Stimulated activated CD8-positive, alpha-beta memory T cell treated with anti-CD3 and anti-CD28 coated beads, Interleukin-12 subunit alpha, Interleukin-12 subunit beta, amount 100 ng/mL, for 24 hours (primary cell): ENCODE measurements at regions not wholly inside any gene's neighbourhood (a gene's known extent, or its start where the extent isn't known, plus 50 kb on each side); places are given as distances from the start of the nearest gene placed in this dataset.
"Not testable (repeated sequence)": the region's sequence is repeated elsewhere in the genome, so short reads cannot be mapped to it uniquely, and the experiment has no call there.

Experiments used
- DNase-seq: peaks from one replicate; pipeline ENCODE4 v3.0.0-alpha.2; 2020; ENCODE audit errors: extremely low read depth

DNA sequence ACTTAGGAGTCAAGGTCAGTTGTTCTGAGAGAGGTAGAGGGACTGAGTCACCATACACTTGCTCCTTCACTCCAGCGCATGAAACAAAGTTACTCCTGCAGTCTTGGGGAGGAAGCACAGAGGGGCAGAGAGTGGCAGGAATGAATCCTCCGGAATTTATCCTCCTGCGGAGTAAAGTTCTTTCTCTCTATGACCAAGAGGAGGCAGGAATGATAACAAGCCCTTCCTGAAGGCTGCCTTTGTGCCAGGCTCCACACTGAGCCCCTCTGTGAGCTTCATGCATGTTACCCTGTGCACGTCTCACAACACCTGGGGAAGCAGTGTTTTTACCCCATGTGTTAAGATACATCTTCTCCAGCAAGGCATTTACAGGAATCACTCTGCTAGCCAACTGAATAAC is 458.4 kb downstream of the KLF12 start:
- DNase-seq = no peak

DNA sequence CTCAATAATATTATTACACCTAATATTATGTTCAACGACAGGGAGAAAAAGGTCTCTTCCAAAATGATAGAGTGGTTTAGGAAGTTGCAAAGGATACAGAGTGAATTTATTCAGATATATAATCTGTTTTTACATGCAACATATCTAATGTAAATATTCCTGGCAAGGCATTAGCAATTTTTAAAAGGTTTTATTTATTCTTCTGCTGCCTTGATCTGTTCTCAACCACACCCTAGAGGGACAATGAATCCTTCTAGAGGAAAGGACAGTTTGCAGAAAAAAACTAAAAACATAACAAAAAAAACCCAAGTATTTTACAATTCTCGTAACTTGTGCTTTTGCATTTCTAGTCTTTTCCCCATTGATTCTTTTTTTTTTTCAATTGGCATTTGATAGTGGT is 459.6 kb downstream of the KLF12 start:
- no peak for DNase-seq

- DNase-seq = no peak
Observed at GRCh38 chr13:73673931-73674330, 460.3 kb downstream of the KLF12 start.

GRCh38 chr13:73672492-73672891 is 461.7 kb downstream of the KLF12 start:
- DNase-seq = no peak

GRCh38 chr13:73671732-73672131 is 462.5 kb downstream of the KLF12 start:
- no peak for DNase-seq

GRCh38 chr13:73671011-73671410 is 463.2 kb downstream of the KLF12 start:
- no peak for DNase-seq

- no peak for DNase-seq
Observed at GRCh38 chr13:73667756-73668155, 466.4 kb downstream of the KLF12 start.

- no peak for DNase-seq
Observed at GRCh38 chr13:73665261-73665660, 468.9 kb downstream of the KLF12 start.

GRCh38 chr13:73664851-73665250 is 469.4 kb downstream of the KLF12 start:
- no peak for DNase-seq

- DNase-seq = no peak
Observed at GRCh38 chr13:73662833-73663232, 471.4 kb downstream of the KLF12 start.

DNA sequence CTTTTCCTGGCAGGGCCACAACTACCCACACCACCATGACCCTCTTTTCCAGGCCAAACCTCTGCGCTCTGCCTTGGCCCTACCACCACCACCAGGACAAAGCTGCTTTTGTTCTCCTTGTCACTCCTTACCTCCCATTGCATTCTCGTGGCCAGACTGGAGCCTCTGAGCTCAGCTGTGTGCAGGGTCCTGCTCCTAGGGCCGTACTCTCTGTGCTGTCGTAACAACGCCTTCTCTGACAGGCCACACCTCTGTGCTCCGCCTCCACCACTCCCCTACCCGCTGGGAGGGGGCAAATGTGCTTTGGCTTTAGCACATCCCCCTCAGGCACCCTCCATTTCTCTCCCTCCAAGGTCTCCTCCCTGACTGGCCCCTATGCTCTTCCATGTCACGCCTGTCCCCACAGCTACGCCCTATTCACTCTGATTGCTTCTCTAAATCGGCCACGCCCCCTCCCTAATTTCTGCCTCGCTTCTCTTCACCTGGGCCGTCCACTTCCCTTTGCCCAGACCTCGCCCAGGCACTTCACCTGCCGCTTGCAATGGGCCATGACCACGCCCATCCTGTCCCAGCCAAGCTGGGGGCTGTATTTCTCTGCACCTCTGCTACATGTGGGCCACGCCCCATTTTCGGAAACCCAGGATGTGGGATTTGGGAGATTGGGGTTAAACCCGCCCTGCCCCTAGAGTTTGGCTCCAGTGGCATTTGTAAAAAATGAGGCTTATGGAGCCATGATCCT is 472.3 kb downstream of the KLF12 start:
- no peak for DNase-seq

- DNase-seq = no peak
Observed at GRCh38 chr13:73661066-73661465, 473.1 kb downstream of the KLF12 start.

- DNase-seq = no peak
Observed at GRCh38 chr13:73658639-73659038, 475.6 kb downstream of the KLF12 start.

DNA sequence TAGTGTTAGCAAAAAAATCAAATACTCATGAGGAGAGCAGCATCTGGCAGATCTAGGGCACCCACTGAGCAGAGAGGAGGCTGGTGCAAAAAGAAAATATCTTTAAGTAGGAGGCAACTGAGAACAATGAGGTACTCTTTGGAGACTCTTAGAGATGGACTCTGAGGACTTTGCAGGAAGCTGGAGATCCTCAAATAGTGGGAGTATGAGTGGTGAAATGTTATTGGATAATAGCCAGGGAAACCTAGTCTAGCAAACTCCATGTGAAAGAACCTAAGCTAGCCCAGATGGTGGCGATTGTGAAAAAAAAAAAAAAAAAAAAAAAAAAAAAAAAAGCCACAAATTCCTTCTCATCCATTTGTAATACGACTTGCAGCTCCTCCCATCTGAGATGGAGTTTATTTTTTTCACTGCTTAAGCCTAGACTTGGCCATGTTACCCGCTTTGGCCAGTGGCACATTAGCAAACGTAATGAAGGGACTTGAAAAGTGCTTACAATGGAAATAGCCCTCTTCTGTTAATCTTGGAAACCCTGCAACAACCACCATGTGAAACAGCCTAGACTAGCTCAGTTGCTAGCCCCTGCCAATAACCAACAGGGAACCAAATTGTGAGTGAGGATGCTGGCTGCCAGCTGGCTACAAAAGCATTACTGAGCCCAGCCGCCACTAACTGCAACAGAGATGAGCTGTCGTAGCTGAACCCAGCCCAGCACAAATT is 476.2 kb downstream of the KLF12 start:
- no peak for DNase-seq

- no peak for DNase-seq
Observed at GRCh38 chr13:73656863-73657262, 477.3 kb downstream of the KLF12 start.

DNA sequence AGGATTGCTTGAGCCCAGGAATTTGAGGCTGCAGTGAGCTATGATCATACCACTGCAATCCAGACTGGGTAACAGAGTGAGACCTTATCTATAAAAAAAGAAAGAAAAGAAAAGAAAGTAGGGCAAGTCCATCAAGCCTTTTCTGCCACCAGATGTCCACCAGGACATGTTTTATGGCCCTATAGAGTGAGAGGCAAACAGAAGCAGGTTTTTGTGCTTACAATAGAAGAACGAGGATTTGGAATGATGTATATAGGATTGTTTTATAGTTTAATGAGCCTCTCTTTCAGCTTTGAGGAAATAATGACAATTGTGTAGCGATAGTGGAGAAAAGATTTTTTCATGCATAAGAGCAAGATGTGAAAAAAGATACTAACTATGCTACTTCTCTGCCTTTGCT is 480.5 kb downstream of the KLF12 start:
- DNase-seq = no peak

DNA sequence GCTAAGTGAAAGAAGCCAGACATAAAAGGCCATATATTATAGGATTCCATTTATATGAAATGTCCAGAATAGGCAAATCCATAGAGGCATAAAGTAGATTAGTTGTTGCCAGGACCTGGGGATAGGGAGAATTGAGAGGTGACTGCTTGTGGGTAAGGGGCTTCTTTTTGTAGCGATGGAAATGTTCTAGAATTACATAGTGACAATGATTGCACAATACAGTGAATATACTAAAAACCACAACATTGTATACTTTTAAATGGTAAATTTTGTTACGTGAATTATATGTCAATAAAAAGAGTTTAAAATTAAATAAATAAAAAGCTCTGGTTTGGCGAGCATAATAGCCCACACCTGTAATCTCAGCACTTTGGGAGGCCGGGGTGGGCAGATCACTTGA is 486.8 kb downstream of the KLF12 start:
- no peak for DNase-seq

GRCh38 chr13:73640476-73641179 is 493.6 kb downstream of the KLF12 start:
- DNase-seq = not testable (repeated sequence)

GRCh38 chr13:73635166-73635787 is 498.9 kb downstream of the KLF12 start:
- no peak for DNase-seq

GRCh38 chr13:73633817-73634460 is 500.3 kb downstream of the KLF12 start:
- no peak for DNase-seq

GRCh38 chr13:73631411-73631810 is 502.8 kb downstream of the KLF12 start:
- DNase-seq = no peak
